GM18505 (cell line): ENCODE measurements at regions not wholly inside any gene's neighbourhood (a gene's known extent, or its start where the extent isn't known, plus 50 kb on each side); places are given as distances from the start of the nearest gene placed in this dataset.

ENCODE experiments used
- ATAC-seq: cut with Tn5 transposase; IDR thresholded peaks from one replicate; pipeline ENCODE4 v1.9.1; 2021; ENCODE audit not compliant: unreplicated experiment
- POLR2A ChIP-seq: IDR thresholded peaks from 4 replicates; pipeline ENCODE4 v1.6.1; 2011; ENCODE audit warnings: borderline replicate concordance; ENCODE audit not compliant: insufficient read depth, insufficient read length; ENCODE audit errors: extremely low read depth

GRCh38 chr5:3811116-3811515 lies 215.5 kb downstream of the IRX1 start:
- no peak for ATAC-seq
- TF ChIP-seq POLR2A = no peak

- no peak for TF ChIP-seq POLR2A
- no peak for ATAC-seq
Observed at GRCh38 chr5:3818624-3819023, 223.0 kb downstream of the IRX1 start.

- no peak for TF ChIP-seq POLR2A
- no peak for ATAC-seq
Observed at GRCh38 chr5:3825531-3826451, 230.2 kb downstream of the IRX1 start.

GRCh38 chr5:3827624-3828023 lies 232.0 kb downstream of the IRX1 start:
- no peak for ATAC-seq
- TF ChIP-seq POLR2A = no peak

- TF ChIP-seq POLR2A = no peak
- ATAC-seq = no peak
Observed at GRCh38 chr5:3828761-3829160, 233.1 kb downstream of the IRX1 start.

GRCh38 chr5:3833566-3833965 lies 237.9 kb downstream of the IRX1 start:
- ATAC-seq = no peak
- no peak for TF ChIP-seq POLR2A

GRCh38 chr5:3835811-3836210 lies 240.2 kb downstream of the IRX1 start:
- ATAC-seq = no peak
- no peak for TF ChIP-seq POLR2A

GRCh38 chr5:3836528-3836927 lies 240.9 kb downstream of the IRX1 start:
- TF ChIP-seq POLR2A = no peak
- no peak for ATAC-seq

GRCh38 chr5:3837506-3837905 lies 241.9 kb downstream of the IRX1 start:
- no peak for ATAC-seq
- no peak for TF ChIP-seq POLR2A

- no peak for ATAC-seq
- no peak for TF ChIP-seq POLR2A
Observed at GRCh38 chr5:3839151-3839550, 243.5 kb downstream of the IRX1 start.

- TF ChIP-seq POLR2A = no peak
- ATAC-seq = no peak
Observed at GRCh38 chr5:3842591-3842990, 247.0 kb downstream of the IRX1 start.

GRCh38 chr5:3843706-3844105 lies 248.1 kb downstream of the IRX1 start:
- no peak for ATAC-seq
- no peak for TF ChIP-seq POLR2A

- no peak for TF ChIP-seq POLR2A
- ATAC-seq = no peak
Observed at GRCh38 chr5:3844266-3844665, 248.6 kb downstream of the IRX1 start.

GRCh38 chr5:3845230-3845629 lies 249.6 kb downstream of the IRX1 start:
- no peak for TF ChIP-seq POLR2A

More at GRCh38 chr5:3845230-3845629, 249.6 kb downstream of the IRX1 start:
- no peak for ATAC-seq
